ENCODE measurements at regions not wholly inside any gene's neighbourhood (a gene's known extent, or its start where the extent isn't known, plus 50 kb on each side); places are given as distances from the start of the nearest gene placed in this dataset.

- H4K20me1 ChIP-seq (ENCODE audit: low read depth) = no peaks in the 10 kb centered on the region
- H2AFZ ChIP-seq (replicated peaks) = no peak overlapping the region
- H3K9me3 Mint-ChIP-seq = peaks cover 3% of the 10 kb centered on the region
- no peaks in the 10 kb centered on the region for H3K9me3 ChIP-seq (ENCODE audit: low read depth)
- no peak overlapping the region for H3K9ac ChIP-seq
- DNase-seq (ENCODE audit: low spot score) = no peak
- H3K4me1 Mint-ChIP-seq = no peaks in the 10 kb centered on the region
- H3K36me3 ChIP-seq = no peaks in the 10 kb centered on the region
- no peaks in the 10 kb centered on the region for H3K27me3 ChIP-seq
- H3K4me3 ChIP-seq = no peak overlapping the region
- no peaks in the 10 kb centered on the region for H3K4me1 ChIP-seq
- no peak for TF ChIP-seq EZH2phosphoT487 (IDR thresholded peaks at IDR 0.05)
- no peak for TF ChIP-seq CTCF (IDR thresholded peaks at IDR 0.05)
- no peak for TF ChIP-seq EZH2 (IDR thresholded peaks at IDR 0.05)
- H3F3A ChIP-seq (ENCODE audit: low read depth) = no peaks in the 10 kb centered on the region
- no peaks in the 10 kb centered on the region for H3K79me2 ChIP-seq (ENCODE audit: low read depth)
- H3K27ac Mint-ChIP-seq = no peak overlapping the region
- no peak overlapping the region for H3K27ac ChIP-seq
- H3K36me3 Mint-ChIP-seq = no peaks in the 10 kb centered on the region
- H3K27me3 Mint-ChIP-seq (ENCODE audit: insufficient read depth, low read depth) = peaks cover 7% of the 10 kb centered on the region
- H3K4me3 Mint-ChIP-seq = no peak overlapping the region
- H3K4me2 ChIP-seq = no peak overlapping the region
These were observed 105.2 kb upstream of the CTBP2 start for GRCh38 chr10:125265579-125265955.

DNA sequence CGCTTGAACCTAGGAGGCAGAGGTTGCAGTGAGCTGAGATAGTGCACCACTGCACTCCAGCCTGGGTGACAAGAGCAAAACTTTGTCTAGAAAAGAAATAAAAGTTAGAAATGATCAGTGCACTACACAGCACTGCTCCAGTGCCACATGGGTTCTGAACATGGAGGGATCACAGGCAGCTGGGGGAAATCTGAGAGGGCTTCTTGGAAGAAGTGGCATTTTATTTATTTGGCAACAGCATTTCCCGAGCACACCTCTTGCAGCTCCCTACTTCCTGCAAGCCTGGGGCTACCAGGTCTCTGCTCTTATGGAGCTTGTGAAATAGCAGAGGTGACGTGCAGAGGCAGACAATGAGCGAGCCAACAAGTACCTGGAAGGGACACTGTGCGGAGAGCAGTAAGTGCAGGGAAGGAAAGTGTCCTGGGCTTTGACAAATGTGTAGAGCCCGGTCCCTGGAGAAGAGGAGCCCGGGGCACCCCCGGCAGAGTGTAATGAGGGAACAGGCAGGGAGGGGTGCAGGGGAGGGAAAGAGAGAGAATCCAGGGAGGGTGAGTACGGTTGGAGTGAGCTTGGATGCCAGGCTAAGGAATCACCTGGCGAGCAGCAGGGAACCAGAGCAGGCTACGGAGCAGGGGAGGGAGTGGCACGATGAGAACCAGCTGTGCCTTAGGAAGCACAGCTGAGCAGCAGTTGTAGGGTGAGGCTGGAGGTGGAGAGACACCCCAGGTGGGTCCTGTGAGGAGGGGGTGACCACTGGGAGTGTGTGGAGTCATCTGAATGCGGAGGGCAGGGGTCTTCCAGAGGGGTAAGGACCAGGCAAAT is 104.6 kb upstream of the CTBP2 start:
- H3K27ac ChIP-seq = no peak overlapping the region
- H3K27ac Mint-ChIP-seq = no peak overlapping the region
- TF ChIP-seq CTCF (IDR thresholded peaks at IDR 0.05) = no peak
- TF ChIP-seq EZH2 (IDR thresholded peaks at IDR 0.05) = no peak
- no peak for TF ChIP-seq EZH2phosphoT487 (IDR thresholded peaks at IDR 0.05)
- peaks cover 7% of the 10 kb centered on the region for H3K27me3 Mint-ChIP-seq (ENCODE audit: insufficient read depth, low read depth)
- no peak overlapping the region for H3K4me3 Mint-ChIP-seq
- H3K4me3 ChIP-seq = no peak overlapping the region
- no peaks in the 10 kb centered on the region for H3K27me3 ChIP-seq
- H3K36me3 ChIP-seq = no peaks in the 10 kb centered on the region
- no peaks in the 10 kb centered on the region for H3K79me2 ChIP-seq (ENCODE audit: low read depth)
- H3F3A ChIP-seq (ENCODE audit: low read depth) = no peaks in the 10 kb centered on the region
- no peak for DNase-seq (ENCODE audit: low spot score)
- no peaks in the 10 kb centered on the region for H3K4me1 Mint-ChIP-seq
- no peak overlapping the region for H3K9ac ChIP-seq
- no peaks in the 10 kb centered on the region for H3K9me3 ChIP-seq (ENCODE audit: low read depth)
- H3K4me2 ChIP-seq = no peak overlapping the region
- no peaks in the 10 kb centered on the region for H3K36me3 Mint-ChIP-seq
- H3K4me1 ChIP-seq = no peaks in the 10 kb centered on the region
- H4K20me1 ChIP-seq (ENCODE audit: low read depth) = no peaks in the 10 kb centered on the region
- H2AFZ ChIP-seq (replicated peaks) = no peak overlapping the region
- H3K9me3 Mint-ChIP-seq = peaks cover 3% of the 10 kb centered on the region

- no peaks in the 10 kb centered on the region for H3K9me3 ChIP-seq (ENCODE audit: low read depth)
- no peak overlapping the region for H3K27ac Mint-ChIP-seq
- TF ChIP-seq CTCF (IDR thresholded peaks at IDR 0.05) (no peak), EZH2 (IDR thresholded peaks at IDR 0.05) (no peak), EZH2phosphoT487 (IDR thresholded peaks at IDR 0.05) (no peak)
These were observed 103.7 kb upstream of the CTBP2 start for GRCh38 chr10:125264091-125264490.

More at GRCh38 chr10:125264091-125264490, 103.7 kb upstream of the CTBP2 start:
- H3K4me2 ChIP-seq = no peak overlapping the region
- H4K20me1 ChIP-seq (ENCODE audit: low read depth) = no peaks in the 10 kb centered on the region
- no peak overlapping the region for H3K9ac ChIP-seq
- DNase-seq (ENCODE audit: low spot score) = no peak
- H3K4me1 ChIP-seq = no peaks in the 10 kb centered on the region
- no peak overlapping the region for H3K4me3 Mint-ChIP-seq
- H3K36me3 ChIP-seq = no peaks in the 10 kb centered on the region
- H3K27me3 Mint-ChIP-seq (ENCODE audit: insufficient read depth, low read depth) = peaks cover 7% of the 10 kb centered on the region
- no peaks in the 10 kb centered on the region for H3K36me3 Mint-ChIP-seq
- H3K9me3 Mint-ChIP-seq = peaks cover 3% of the 10 kb centered on the region
- no peaks in the 10 kb centered on the region for H3F3A ChIP-seq (ENCODE audit: low read depth)
- H3K4me3 ChIP-seq = no peak overlapping the region
- H2AFZ ChIP-seq (replicated peaks) = no peak overlapping the region
- H3K27ac ChIP-seq = no peak overlapping the region
- H3K27me3 ChIP-seq = no peaks in the 10 kb centered on the region
- no peaks in the 10 kb centered on the region for H3K4me1 Mint-ChIP-seq
- no peaks in the 10 kb centered on the region for H3K79me2 ChIP-seq (ENCODE audit: low read depth)

Measured in neural progenitor cell (in vitro differentiated cells).